ENCODE measurements at regions not wholly inside any gene's neighbourhood (a gene's known extent, or its start where the extent isn't known, plus 50 kb on each side); places are given as distances from the start of the nearest gene placed in this dataset.

- Histone ChIP-seq H3K9me3 (replicated peaks; ENCODE audit: control insufficient read depth, low read depth, low read length) (no peaks in the 10 kb centered on the region), H3K4me1 (ENCODE audit: control insufficient read depth, insufficient read depth, low read length) (no peaks in the 10 kb centered on the region), H3K36me3 (ENCODE audit: control insufficient read depth, insufficient read depth, low read length) (no peaks in the 10 kb centered on the region), H3K4me3 (ENCODE audit: low read length) (no peak overlapping the region), H3K27me3 (ENCODE audit: control insufficient read depth, insufficient read depth, low read length) (no peaks in the 10 kb centered on the region), H3K27ac (ENCODE audit: low read length) (no peak overlapping the region)
- no peak for DNase-seq
- WGBS (ENCODE audit: insufficient coverage): no CpG with 5 or more reads among the region's 1 CpG
These were observed 66.2 kb upstream of the KCNK1 start for GRCh38 chr1:233547726-233548125.

- Histone ChIP-seq H3K4me1 (ENCODE audit: control insufficient read depth, insufficient read depth, low read length) (no peaks in the 10 kb centered on the region), H3K9me3 (replicated peaks; ENCODE audit: control insufficient read depth, low read depth, low read length) (no peaks in the 10 kb centered on the region), H3K27ac (ENCODE audit: low read length) (no peak overlapping the region), H3K4me3 (ENCODE audit: low read length) (no peak overlapping the region), H3K27me3 (ENCODE audit: control insufficient read depth, insufficient read depth, low read length) (no peaks in the 10 kb centered on the region), H3K36me3 (ENCODE audit: control insufficient read depth, insufficient read depth, low read length) (no peaks in the 10 kb centered on the region)
- DNase-seq: no peak
- no CpG with 5 or more reads among the region's 2 CpGs for WGBS (ENCODE audit: insufficient coverage)
These were observed 64.5 kb upstream of the KCNK1 start for GRCh38 chr1:233549404-233549803.

GRCh38 chr1:233549917-233550316 is 64.0 kb upstream of the KCNK1 start:
- Histone ChIP-seq H3K4me1 (ENCODE audit: control insufficient read depth, insufficient read depth, low read length) (no peaks in the 10 kb centered on the region), H3K36me3 (ENCODE audit: control insufficient read depth, insufficient read depth, low read length) (no peaks in the 10 kb centered on the region), H3K27ac (ENCODE audit: low read length) (no peak overlapping the region), H3K9me3 (replicated peaks; ENCODE audit: control insufficient read depth, low read depth, low read length) (no peaks in the 10 kb centered on the region), H3K27me3 (ENCODE audit: control insufficient read depth, insufficient read depth, low read length) (no peaks in the 10 kb centered on the region), H3K4me3 (ENCODE audit: low read length) (no peak overlapping the region)
- WGBS (ENCODE audit: insufficient coverage): no CpG with 5 or more reads among the region's 3 CpGs
- DNase-seq: no peak

DNA sequence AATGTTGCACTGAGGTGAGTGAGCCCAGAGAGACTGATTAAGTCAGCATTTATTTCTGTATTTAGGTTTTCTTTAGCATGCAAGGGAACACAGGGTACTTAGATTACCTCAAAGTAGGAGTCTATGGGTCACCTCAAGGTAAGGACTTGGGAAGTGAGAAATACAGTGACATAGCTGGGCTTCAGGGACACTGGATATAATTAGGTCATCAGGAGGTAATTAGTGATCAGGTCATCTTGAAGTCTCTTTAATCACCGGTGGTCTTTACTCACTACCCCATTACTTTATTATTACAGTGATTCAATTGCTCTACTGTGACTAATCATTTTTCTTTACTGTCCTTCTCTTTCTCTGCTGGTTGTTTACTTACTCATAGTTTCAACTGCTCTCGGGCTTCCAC is 59.9 kb upstream of the KCNK1 start:
- no peak overlapping the region for H3K27ac ChIP-seq (ENCODE audit: low read length)
- no CpG with 5 or more reads among the region's 2 CpGs for WGBS (ENCODE audit: insufficient coverage)
- DNase-seq: no peak

DNA sequence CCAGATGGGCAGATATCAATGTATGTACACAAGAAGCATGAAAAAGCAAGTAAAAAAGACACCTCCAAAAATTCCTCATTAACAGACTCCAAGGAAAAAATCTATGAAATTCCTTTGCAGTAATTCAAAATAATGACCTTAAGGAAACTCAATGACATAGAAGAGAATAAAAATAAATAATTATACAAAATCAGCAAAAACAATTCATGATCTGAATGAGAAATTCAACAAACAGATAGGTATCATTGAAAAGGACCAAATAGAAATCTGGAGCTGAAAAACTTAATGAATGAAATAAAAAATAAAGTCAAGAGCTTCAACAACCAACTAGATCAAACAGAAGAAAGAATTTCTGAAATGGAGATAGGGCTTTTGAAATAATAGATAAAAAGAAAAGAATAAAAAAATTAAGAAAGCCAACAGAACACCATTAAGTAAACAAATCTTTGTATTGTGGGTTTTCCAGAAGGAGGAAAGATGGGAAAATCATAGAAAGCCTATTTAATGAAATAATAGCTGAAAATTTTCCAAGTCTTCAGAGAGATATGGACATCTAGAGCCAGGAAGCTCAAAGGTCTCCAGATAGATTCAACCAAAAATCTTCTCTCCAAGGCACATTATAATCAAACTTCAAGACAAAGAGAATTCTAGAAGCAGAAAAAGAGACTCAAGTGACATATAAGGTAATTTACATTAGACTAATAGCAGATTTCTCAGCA is 52.0 kb upstream of the KCNK1 start:
- Histone ChIP-seq H3K27ac (ENCODE audit: low read length) (no peak overlapping the region), H3K9me3 (replicated peaks; ENCODE audit: control insufficient read depth, low read depth, low read length) (peaks cover 3% of the 10 kb centered on the region)

More for the DNA sequence above, 59.9 kb upstream of the KCNK1 start:
- no peaks in the 10 kb centered on the region for H3K4me1 ChIP-seq (ENCODE audit: control insufficient read depth, insufficient read depth, low read length)
- no peaks in the 10 kb centered on the region for H3K36me3 ChIP-seq (ENCODE audit: control insufficient read depth, insufficient read depth, low read length)
- no peak overlapping the region for H3K4me3 ChIP-seq (ENCODE audit: low read length)
- no peaks in the 10 kb centered on the region for H3K9me3 ChIP-seq (replicated peaks; ENCODE audit: control insufficient read depth, low read depth, low read length)
- no peaks in the 10 kb centered on the region for H3K27me3 ChIP-seq (ENCODE audit: control insufficient read depth, insufficient read depth, low read length)

More for the DNA sequence above, 52.0 kb upstream of the KCNK1 start:
- H3K36me3 ChIP-seq (ENCODE audit: control insufficient read depth, insufficient read depth, low read length): no peaks in the 10 kb centered on the region
- no peaks in the 10 kb centered on the region for H3K27me3 ChIP-seq (ENCODE audit: control insufficient read depth, insufficient read depth, low read length)
- H3K4me3 ChIP-seq (ENCODE audit: low read length): no peak overlapping the region
- no peaks in the 10 kb centered on the region for H3K4me1 ChIP-seq (ENCODE audit: control insufficient read depth, insufficient read depth, low read length)
- DNase-seq: no peak

All from muscle of leg (tissue), 3 donors.